ENCODE measurements at regions not wholly inside any gene's neighbourhood (a gene's known extent, or its start where the extent isn't known, plus 50 kb on each side); places are given as distances from the start of the nearest gene placed in this dataset.

DNA sequence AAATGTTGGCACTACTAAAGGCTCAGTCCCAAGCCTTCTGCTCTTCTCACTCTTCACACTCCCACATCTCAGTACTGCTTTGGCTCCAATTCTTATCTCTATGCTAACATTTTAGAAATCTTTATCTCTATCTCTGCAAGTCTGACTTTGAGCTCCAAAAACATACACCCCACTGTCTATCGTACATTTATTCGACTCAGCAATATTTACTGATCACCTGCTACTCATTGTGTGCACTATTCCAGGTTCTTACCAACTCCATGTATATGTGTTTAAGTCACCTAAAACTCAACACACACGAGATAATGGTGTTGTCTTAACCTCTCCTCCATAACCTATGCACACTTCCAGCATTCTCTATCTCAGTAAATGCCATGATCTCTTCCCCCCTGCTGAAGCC lies 268.2 kb upstream of the CRIM1 start:
- TF ChIP-seq, protein P1, sequence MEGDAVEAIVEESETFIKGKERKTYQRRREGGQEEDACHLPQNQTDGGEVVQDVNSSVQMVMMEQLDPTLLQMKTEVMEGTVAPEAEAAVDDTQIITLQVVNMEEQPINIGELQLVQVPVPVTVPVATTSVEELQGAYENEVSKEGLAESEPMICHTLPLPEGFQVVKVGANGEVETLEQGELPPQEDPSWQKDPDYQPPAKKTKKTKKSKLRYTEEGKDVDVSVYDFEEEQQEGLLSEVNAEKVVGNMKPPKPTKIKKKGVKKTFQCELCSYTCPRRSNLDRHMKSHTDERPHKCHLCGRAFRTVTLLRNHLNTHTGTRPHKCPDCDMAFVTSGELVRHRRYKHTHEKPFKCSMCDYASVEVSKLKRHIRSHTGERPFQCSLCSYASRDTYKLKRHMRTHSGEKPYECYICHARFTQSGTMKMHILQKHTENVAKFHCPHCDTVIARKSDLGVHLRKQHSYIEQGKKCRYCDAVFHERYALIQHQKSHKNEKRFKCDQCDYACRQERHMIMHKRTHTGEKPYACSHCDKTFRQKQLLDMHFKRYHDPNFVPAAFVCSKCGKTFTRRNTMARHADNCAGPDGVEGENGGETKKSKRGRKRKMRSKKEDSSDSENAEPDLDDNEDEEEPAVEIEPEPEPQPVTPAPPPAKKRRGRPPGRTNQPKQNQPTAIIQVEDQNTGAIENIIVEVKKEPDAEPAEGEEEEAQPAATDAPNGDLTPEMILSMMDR (IDR thresholded peaks at IDR 0.05) = no peak
- TF ChIP-seq EZH2 (IDR thresholded peaks at IDR 0.05) = no peak
- TF ChIP-seq EZH2phosphoT487 (IDR thresholded peaks at IDR 0.05) = no peak

Measured in neural progenitor cell (in vitro differentiated cells).